HUES6 (cell line): ENCODE measurements at regions not wholly inside any gene's neighbourhood (a gene's known extent, or its start where the extent isn't known, plus 50 kb on each side); places are given as distances from the start of the nearest gene placed in this dataset.

Experiments used
- H3K27ac ChIP-seq: 2 replicates; pipeline ENCODE4 v1.7.0; 2013; ENCODE audit warnings: low read depth, mild to moderate bottlenecking, low read length, inconsistent platforms
- H3K27me3 ChIP-seq: 2 replicates; pipeline ENCODE4 v1.6.1; 2013; ENCODE audit warnings: low read length; ENCODE audit not compliant: control insufficient read depth, insufficient read depth
- H3K36me3 ChIP-seq: 2 replicates; pipeline ENCODE4 v1.6.1; 2013; ENCODE audit warnings: low read length; ENCODE audit not compliant: control insufficient read depth, insufficient read depth
- H3K4me1 ChIP-seq: 2 replicates; pipeline ENCODE4 v1.6.1; 2013; ENCODE audit warnings: low read length; ENCODE audit not compliant: control insufficient read depth, insufficient read depth
- H3K4me3 ChIP-seq: 2 replicates; pipeline ENCODE4 v1.5.1; 2013; ENCODE audit warnings: low read depth, low read length
- H3K9ac ChIP-seq: one replicate; pipeline ENCODE4 v1.6.1; 2013; ENCODE audit warnings: mild to moderate bottlenecking, low read length
- H3K9me3 ChIP-seq: 2 replicates; pipeline ENCODE4 v1.6.1; 2013; ENCODE audit warnings: low read depth, low read length; ENCODE audit not compliant: control insufficient read depth, insufficient read depth

GRCh38 chr6:9405825-9406224 lies 970.5 kb upstream of the SLC35B3 start:
- Histone ChIP-seq H3K36me3 (no peaks in the 10 kb centered on the region), H3K27ac (no peak overlapping the region), H3K27me3 (peaks cover 29% of the 10 kb centered on the region; the same call in 1 of the 2 replicates), H3K4me1 (peaks cover 9% of the 10 kb centered on the region), H3K9ac (no peak overlapping the region), H3K4me3 (no peak overlapping the region), H3K9me3 (no peaks in the 10 kb centered on the region)

- no peak overlapping the region for H3K27ac ChIP-seq
- H3K4me3 ChIP-seq = no peak overlapping the region
- no peaks in the 10 kb centered on the region for H3K9me3 ChIP-seq
- H3K4me1 ChIP-seq = peaks cover 9% of the 10 kb centered on the region
- no peak overlapping the region for H3K9ac ChIP-seq
- no peaks in the 10 kb centered on the region for H3K36me3 ChIP-seq
- H3K27me3 ChIP-seq = peaks cover 29% of the 10 kb centered on the region; the same call in 1 of the 2 replicates
Observed at GRCh38 chr6:9405369-9405768, 970.0 kb upstream of the SLC35B3 start.

GRCh38 chr6:9404351-9405146 lies 969.2 kb upstream of the SLC35B3 start:
- Histone ChIP-seq H3K27ac (no peak overlapping the region), H3K36me3 (no peaks in the 10 kb centered on the region), H3K27me3 (peaks cover 29% of the 10 kb centered on the region; the same call in 1 of the 2 replicates), H3K9ac (no peak overlapping the region), H3K9me3 (no peaks in the 10 kb centered on the region), H3K4me3 (no peak overlapping the region), H3K4me1 (peaks cover 9% of the 10 kb centered on the region)

- H3K4me1 ChIP-seq = peaks cover 9% of the 10 kb centered on the region
- H3K9ac ChIP-seq = no peak overlapping the region
- H3K4me3 ChIP-seq = no peak overlapping the region
- no peaks in the 10 kb centered on the region for H3K36me3 ChIP-seq
- no peaks in the 10 kb centered on the region for H3K9me3 ChIP-seq
- H3K27me3 ChIP-seq = peaks cover 29% of the 10 kb centered on the region; the same call in 1 of the 2 replicates
- no peak overlapping the region for H3K27ac ChIP-seq
Observed at GRCh38 chr6:9403736-9404135, 968.4 kb upstream of the SLC35B3 start.

GRCh38 chr6:9401960-9402359 lies 966.6 kb upstream of the SLC35B3 start:
- H3K36me3 ChIP-seq = no peaks in the 10 kb centered on the region
- no peak overlapping the region for H3K4me3 ChIP-seq
- peaks cover 29% of the 10 kb centered on the region; the same call in 1 of the 2 replicates for H3K27me3 ChIP-seq
- H3K9ac ChIP-seq = no peak overlapping the region
- no peak overlapping the region for H3K27ac ChIP-seq
- no peaks in the 10 kb centered on the region for H3K9me3 ChIP-seq
- H3K4me1 ChIP-seq = peaks cover 9% of the 10 kb centered on the region

GRCh38 chr6:9399916-9400315 lies 964.6 kb upstream of the SLC35B3 start:
- Histone ChIP-seq H3K36me3 (no peaks in the 10 kb centered on the region), H3K27ac (no peak overlapping the region), H3K9ac (no peak overlapping the region), H3K9me3 (no peaks in the 10 kb centered on the region), H3K27me3 (peaks cover 10% of the 10 kb centered on the region; the same call in 1 of the 2 replicates), H3K4me1 (peaks cover under 1% of the 10 kb centered on the region; the same call in 1 of the 2 replicates), H3K4me3 (no peak overlapping the region)

- H3K4me3 ChIP-seq = peak overlapping the region; percentile 23; the same call in 1 of the 2 replicates
- no peak overlapping the region for H3K27ac ChIP-seq
- no peaks in the 10 kb centered on the region for H3K9me3 ChIP-seq
- H3K4me1 ChIP-seq = no peaks in the 10 kb centered on the region
- no peak overlapping the region for H3K9ac ChIP-seq
- H3K27me3 ChIP-seq = 0 out of 2 replicates have a peak, but pooled peaks cover 2% of the 10 kb centered on the region
- no peaks in the 10 kb centered on the region for H3K36me3 ChIP-seq
Observed at GRCh38 chr6:9398767-9399373, 963.5 kb upstream of the SLC35B3 start.

GRCh38 chr6:9398071-9398766 lies 962.9 kb upstream of the SLC35B3 start:
- Histone ChIP-seq H3K4me3 (no peak overlapping the region), H3K27me3 (no peaks in the 10 kb centered on the region), H3K9ac (no peak overlapping the region), H3K36me3 (no peaks in the 10 kb centered on the region), H3K9me3 (no peaks in the 10 kb centered on the region), H3K4me1 (no peaks in the 10 kb centered on the region), H3K27ac (no peak overlapping the region)

- no peaks in the 10 kb centered on the region for H3K27me3 ChIP-seq
- no peak overlapping the region for H3K9ac ChIP-seq
- H3K4me1 ChIP-seq = no peaks in the 10 kb centered on the region
- no peaks in the 10 kb centered on the region for H3K9me3 ChIP-seq
- H3K36me3 ChIP-seq = no peaks in the 10 kb centered on the region
- H3K4me3 ChIP-seq = no peak overlapping the region
- no peak overlapping the region for H3K27ac ChIP-seq
Observed at GRCh38 chr6:9388596-9388995, 953.3 kb upstream of the SLC35B3 start.

- no peaks in the 10 kb centered on the region for H3K36me3 ChIP-seq
- H3K4me3 ChIP-seq = no peak overlapping the region
- no peak overlapping the region for H3K9ac ChIP-seq
- no peaks in the 10 kb centered on the region for H3K9me3 ChIP-seq
- no peak overlapping the region for H3K27ac ChIP-seq
- H3K4me1 ChIP-seq = no peaks in the 10 kb centered on the region
- no peaks in the 10 kb centered on the region for H3K27me3 ChIP-seq
Observed at GRCh38 chr6:9380568-9380967, 945.2 kb upstream of the SLC35B3 start.

GRCh38 chr6:9373308-9373707 lies 938.0 kb upstream of the SLC35B3 start:
- no peaks in the 10 kb centered on the region for H3K9me3 ChIP-seq
- H3K36me3 ChIP-seq = no peaks in the 10 kb centered on the region
- no peak overlapping the region for H3K9ac ChIP-seq
- H3K27me3 ChIP-seq = no peaks in the 10 kb centered on the region
- H3K4me1 ChIP-seq = no peaks in the 10 kb centered on the region
- H3K4me3 ChIP-seq = no peak overlapping the region
- H3K27ac ChIP-seq = no peak overlapping the region
